ENCODE measurements at regions not wholly inside any gene's neighbourhood (a gene's known extent, or its start where the extent isn't known, plus 50 kb on each side); places are given as distances from the start of the nearest gene placed in this dataset.

GRCh38 chr10:78868861-78869260 lies 199.9 kb upstream of the ZMIZ1 start:
- no peak for DNase-seq (ENCODE audit: extremely low read depth in 1 of 2, low read depth in 1 of 2)

- DNase-seq (ENCODE audit: extremely low read depth in 1 of 2, low read depth in 1 of 2): no peak
Measured at GRCh38 chr10:78869508-78870454, 199.0 kb upstream of the ZMIZ1 start.

GRCh38 chr10:78870458-78870857 lies 198.3 kb upstream of the ZMIZ1 start:
- DNase-seq (ENCODE audit: extremely low read depth in 1 of 2, low read depth in 1 of 2): no peak

DNA sequence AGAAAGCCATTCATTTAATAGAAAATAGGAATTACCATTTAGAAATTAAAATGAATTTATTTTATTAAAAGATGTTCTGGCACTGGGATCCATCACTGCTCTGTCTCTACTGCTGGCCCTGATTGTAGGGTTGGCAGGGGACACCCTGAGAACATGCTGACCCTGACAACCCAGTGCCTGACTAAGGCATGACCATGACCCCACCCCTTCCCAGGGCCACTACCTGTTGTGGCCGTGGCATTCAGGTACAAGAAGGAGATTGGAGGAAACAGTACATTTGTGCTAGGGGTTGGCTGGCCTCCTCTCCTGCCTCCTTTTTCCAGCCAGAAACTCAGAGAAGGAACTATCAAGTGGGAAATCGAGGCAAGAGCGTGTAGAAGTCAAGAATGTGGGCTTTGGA lies 197.0 kb upstream of the ZMIZ1 start:
- DNase-seq (ENCODE audit: extremely low read depth in 1 of 2, low read depth in 1 of 2): no peak

- no peak for DNase-seq (ENCODE audit: extremely low read depth in 1 of 2, low read depth in 1 of 2)
Measured at GRCh38 chr10:78873413-78873812, 195.4 kb upstream of the ZMIZ1 start.

- no peak for DNase-seq (ENCODE audit: extremely low read depth in 1 of 2, low read depth in 1 of 2)
Measured at GRCh38 chr10:78875331-78875877, 193.4 kb upstream of the ZMIZ1 start.

GRCh38 chr10:78875932-78876331 lies 192.8 kb upstream of the ZMIZ1 start:
- DNase-seq (ENCODE audit: extremely low read depth in 1 of 2, low read depth in 1 of 2): no peak

- no peak for DNase-seq (ENCODE audit: extremely low read depth in 1 of 2, low read depth in 1 of 2)
Measured at GRCh38 chr10:78876449-78876848, 192.3 kb upstream of the ZMIZ1 start.

DNA sequence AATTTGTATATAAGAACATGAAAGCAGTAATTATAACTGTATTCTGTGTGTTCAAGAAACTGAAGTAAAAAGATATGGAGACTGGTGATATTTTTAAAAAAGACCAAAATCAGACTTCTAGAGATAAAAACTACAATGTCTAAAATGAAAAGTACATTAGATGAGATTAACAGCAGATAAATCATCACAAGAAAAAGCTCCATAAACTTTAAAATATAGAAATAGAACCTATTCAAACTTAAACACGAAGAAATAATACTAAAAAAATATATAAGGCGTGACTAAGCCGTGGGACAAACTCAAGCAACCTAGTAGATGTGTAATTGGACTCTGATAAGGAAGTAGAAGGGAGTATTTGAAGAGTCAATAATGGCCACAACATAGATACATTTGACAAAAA lies 189.1 kb upstream of the ZMIZ1 start:
- DNase-seq (ENCODE audit: extremely low read depth in 1 of 2, low read depth in 1 of 2): no peak

DNA sequence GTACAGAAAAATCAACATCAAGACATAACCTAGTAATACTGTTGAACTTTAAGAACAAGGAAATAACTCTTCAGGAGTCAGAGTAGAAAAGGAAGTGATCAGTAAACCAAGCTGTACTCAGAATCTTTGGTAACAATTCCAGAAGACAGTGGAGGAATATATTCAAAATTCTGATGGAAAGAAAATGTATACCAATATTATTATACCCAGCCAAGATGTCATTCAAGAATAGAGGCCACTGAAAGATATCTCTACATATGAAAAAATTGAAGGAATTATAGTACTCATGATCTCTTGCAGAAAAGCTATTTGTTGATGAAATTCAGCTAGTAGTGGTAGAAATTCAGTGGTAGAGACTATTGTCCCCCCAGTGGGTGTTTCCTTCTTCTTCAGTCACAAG lies 182.6 kb upstream of the ZMIZ1 start:
- no peak for DNase-seq (ENCODE audit: extremely low read depth in 1 of 2, low read depth in 1 of 2)

- no peak for DNase-seq (ENCODE audit: extremely low read depth in 1 of 2, low read depth in 1 of 2)
Measured at GRCh38 chr10:78889536-78890063, 179.2 kb upstream of the ZMIZ1 start.

DNA sequence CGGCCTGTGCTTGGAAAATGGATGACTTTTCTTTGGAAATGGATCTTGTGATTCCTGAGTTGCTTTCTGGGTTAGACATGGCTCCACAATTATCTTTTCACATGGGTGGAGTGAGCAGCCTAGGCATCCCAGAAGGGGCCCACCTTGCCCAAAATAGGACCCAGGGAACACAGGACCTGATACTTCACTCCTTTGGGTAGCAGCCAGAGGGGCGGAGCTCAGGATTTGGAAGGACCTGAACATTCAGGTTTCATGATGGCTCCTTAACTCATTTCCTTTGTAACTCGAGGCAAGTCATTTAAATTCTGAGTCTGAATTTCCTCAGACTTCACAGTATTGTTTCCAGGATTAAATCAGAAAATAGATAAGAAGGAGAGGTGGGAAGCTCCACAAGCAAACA lies 178.3 kb upstream of the ZMIZ1 start:
- no peak for DNase-seq (ENCODE audit: extremely low read depth in 1 of 2, low read depth in 1 of 2)

- DNase-seq (ENCODE audit: extremely low read depth in 1 of 2, low read depth in 1 of 2): no peak
Measured at GRCh38 chr10:78891741-78892140, 177.0 kb upstream of the ZMIZ1 start.

DNA sequence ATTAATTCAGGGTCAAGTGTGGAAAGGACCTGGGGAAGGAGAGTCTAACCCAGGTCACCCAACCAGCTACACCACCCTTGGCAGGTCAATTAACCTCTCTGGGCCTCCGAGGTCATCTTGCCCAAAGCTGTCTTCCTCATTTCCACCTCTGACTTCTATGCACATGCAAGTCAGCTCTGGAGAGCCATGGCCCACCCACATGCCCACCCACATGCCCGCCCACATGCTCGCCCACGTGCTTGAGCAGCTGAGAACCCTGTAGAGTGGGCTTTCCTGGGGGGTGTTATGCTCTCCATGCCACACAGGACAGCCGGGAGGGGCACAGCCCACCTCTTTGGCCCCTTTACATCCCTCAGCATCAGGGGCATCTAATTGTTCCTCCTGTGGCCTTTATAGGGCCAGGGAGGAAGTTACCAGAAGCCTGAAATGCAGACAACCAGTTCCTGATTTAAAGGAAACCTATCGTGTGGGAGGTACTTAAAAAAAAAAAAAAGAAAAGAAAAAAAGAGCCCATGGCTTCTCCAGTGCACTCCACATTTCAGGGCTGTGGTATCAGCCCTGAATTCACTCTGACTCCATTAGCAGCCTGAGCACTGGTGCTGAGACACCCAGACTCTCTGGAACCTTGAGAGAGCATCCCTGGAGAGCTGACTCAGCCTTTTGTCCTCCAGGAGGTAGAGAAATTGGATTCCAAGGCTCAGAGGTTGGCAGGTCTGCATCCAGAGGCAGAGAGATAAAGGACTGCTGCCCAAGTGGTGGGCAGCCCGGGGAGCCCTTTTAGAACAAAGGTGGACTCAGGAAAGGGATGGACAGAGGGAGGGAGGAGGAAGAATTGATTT lies 176.2 kb upstream of the ZMIZ1 start:
- no peak for DNase-seq (ENCODE audit: extremely low read depth in 1 of 2, low read depth in 1 of 2)

GRCh38 chr10:78893217-78893616 lies 175.5 kb upstream of the ZMIZ1 start:
- no peak for DNase-seq (ENCODE audit: extremely low read depth in 1 of 2, low read depth in 1 of 2)

DNA sequence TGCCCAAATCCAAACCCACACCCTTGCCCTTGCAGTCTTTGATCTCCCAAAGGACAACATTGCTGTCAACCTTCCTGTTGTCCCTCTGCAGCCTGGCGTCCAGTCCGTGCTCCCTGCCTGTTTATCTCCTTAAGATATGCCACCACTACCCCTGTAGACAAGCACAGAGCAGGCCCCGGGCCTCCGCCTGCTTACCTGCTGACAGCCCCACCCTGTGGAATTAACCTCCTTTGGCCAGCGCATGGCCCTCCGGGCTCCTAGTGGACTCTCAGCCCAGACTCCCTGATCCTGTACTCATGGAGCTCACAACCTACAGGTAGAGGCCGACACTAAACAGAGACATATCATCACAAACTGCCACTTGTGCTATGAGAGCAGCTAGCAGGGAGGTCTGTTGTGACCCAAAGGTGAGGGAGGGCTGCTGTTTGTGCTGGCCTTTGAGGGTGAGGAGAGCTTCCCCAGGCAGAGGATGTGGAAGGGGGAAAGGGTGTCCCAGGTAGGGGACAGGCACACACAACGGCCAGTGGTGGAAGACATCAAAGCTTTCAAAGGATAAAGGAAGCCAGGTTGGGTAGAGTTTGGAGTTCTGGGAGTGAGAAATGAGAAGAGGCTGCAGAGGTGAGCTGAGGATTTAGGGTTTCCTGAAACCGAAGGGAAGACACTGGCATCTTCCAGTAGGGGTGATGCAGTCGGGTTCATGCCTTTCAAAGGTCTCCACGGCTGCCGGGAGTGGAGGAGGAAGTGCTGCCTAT lies 174.5 kb upstream of the ZMIZ1 start:
- no peak for DNase-seq (ENCODE audit: extremely low read depth in 1 of 2, low read depth in 1 of 2)

- no peak for DNase-seq (ENCODE audit: extremely low read depth in 1 of 2, low read depth in 1 of 2)
Measured at GRCh38 chr10:78894841-78895195, 173.9 kb upstream of the ZMIZ1 start.

GRCh38 chr10:78895469-78895868 lies 173.3 kb upstream of the ZMIZ1 start:
- no peak for DNase-seq (ENCODE audit: extremely low read depth in 1 of 2, low read depth in 1 of 2)

- no peak for DNase-seq (ENCODE audit: extremely low read depth in 1 of 2, low read depth in 1 of 2)
Measured at GRCh38 chr10:78896159-78896928, 172.4 kb upstream of the ZMIZ1 start.
